Testis (tissue), 2 donors: ENCODE measurements at regions not wholly inside any gene's neighbourhood (a gene's known extent, or its start where the extent isn't known, plus 50 kb on each side); places are given as distances from the start of the nearest gene placed in this dataset.

Experiments
- CTCF ChIP-seq, 3 experiments: fragments of 450-650 bp in 2 of 3; fragments of 200-600 bp in 1 of 3; sonication (generic) in 1 of 3; IDR thresholded peaks; one replicate each; pipeline ENCODE4 v1.5.1; 2016 to 2019; ENCODE audit warnings: antibody characterized with exemption in 3 of 3, mild to moderate bottlenecking in 2 of 3, moderate library complexity in 1 of 3
- POLR2A ChIP-seq: fragments of 450-650 bp; IDR thresholded peaks from one replicate; pipeline ENCODE4 v1.6.1; 2017; ENCODE audit warnings: antibody characterized with exemption, mild to moderate bottlenecking, moderate library complexity

GRCh38 chr1:209223791-209224190, 359.7 kb upstream of the CAMK1G start:
- no peak for TF ChIP-seq CTCF (IDR thresholded peaks at IDR 0.05)
- no peak for TF ChIP-seq POLR2A
